PC-3 (cell line): ENCODE measurements at regions not wholly inside any gene's neighbourhood (a gene's known extent, or its start where the extent isn't known, plus 50 kb on each side); places are given as distances from the start of the nearest gene placed in this dataset.

Experiments used
- ATAC-seq: fragments of 200-7000 bp; cut with Tn5 transposase; 2 replicates; pipeline ENCODE4 v1.9.1; 2020; ENCODE audit warnings: mild to moderate bottlenecking, moderate library complexity
- BruUV-seq: library from RNA; stranded (reverse); fragments of 400-500 nt; replicated peaks from 2 replicates; lab custom pipeline; 2021; lab: Mats Ljungman, UMichigan
- CTCF ChIA-PET: fragments of 300-600 bp; sonication (Branson Sonifier 250); formaldehyde crosslinking; loops from one replicate; lab custom pipeline; 2022; ENCODE audit warnings: antibody characterized with exemption; lab: Charles Lee
- POLR2A ChIA-PET: fragments of 300-600 bp; sonication (Branson Sonifier 250); formaldehyde crosslinking; loops from one replicate; lab custom pipeline; 2022; ENCODE audit warnings: antibody characterized with exemption; ENCODE audit not compliant: unreplicated experiment; lab: Charles Lee
- DNase-seq: peaks from one replicate; pipeline ENCODE4 v3.0.0-alpha.2; 2015
- H2AFZ ChIP-seq: fragments of 300-600 bp; sonication (generic); 2 replicates; pipeline ENCODE4 v1.6.0; 2016; ENCODE audit warnings: antibody characterized with exemption, low read length
- H3F3A ChIP-seq: fragments of 300-600 bp; sonication (generic); one replicate; pipeline ENCODE4 v1.6.0; 2017; ENCODE audit warnings: antibody characterized with exemption, low read length, control low read depth, mild to moderate bottlenecking; ENCODE audit not compliant: unreplicated experiment
- H3K27ac ChIP-seq: fragments of 300-600 bp; sonication (generic); 2 replicates; pipeline ENCODE4 v1.5.1; 2016; ENCODE audit warnings: mild to moderate bottlenecking, low read length
- H3K27me3 ChIP-seq: fragments of 300-600 bp; sonication (generic); 2 replicates; pipeline ENCODE4 v1.6.1; 2016; ENCODE audit warnings: low read length, mixed read lengths
- H3K36me3 ChIP-seq: fragments of 300-600 bp; sonication (generic); 2 replicates; pipeline ENCODE4 v1.6.1; 2016; ENCODE audit warnings: low read depth, mixed run types, low read length, mixed read lengths
- H3K4me1 ChIP-seq: fragments of 300-600 bp; sonication (generic); 2 replicates; pipeline ENCODE4 v1.5.1; 2016; ENCODE audit warnings: low read length; ENCODE audit not compliant: insufficient read depth
- H3K4me2 ChIP-seq: fragments of 300-600 bp; sonication (generic); 2 replicates; pipeline ENCODE4 v1.6.0; 2016; ENCODE audit warnings: low read length
- H3K4me3 ChIP-seq: fragments of 300-600 bp; sonication (generic); 2 replicates; pipeline ENCODE4 v1.5.1; 2016; ENCODE audit warnings: mild to moderate bottlenecking, low read length, mixed read lengths
- H3K79me2 ChIP-seq: fragments of 300-600 bp; sonication (generic); 2 replicates; pipeline ENCODE4 v1.6.1; 2017; ENCODE audit warnings: low read length, mixed read lengths
- H3K9ac ChIP-seq: fragments of 300-600 bp; sonication (generic); 2 replicates; pipeline ENCODE4 v1.6.0; 2016; ENCODE audit warnings: mild to moderate bottlenecking, low read length
- H3K9me2 ChIP-seq: fragments of 300-600 bp; sonication (generic); replicated peaks from 2 replicates; pipeline ENCODE4 v1.6.1; 2016; ENCODE audit warnings: mixed run types, low read length, mixed read lengths
- H3K9me3 ChIP-seq: fragments of 300-600 bp; sonication (generic); 2 replicates; pipeline ENCODE4 v1.6.1; 2016; ENCODE audit warnings: low read length, mixed read lengths
- H4K20me1 ChIP-seq: fragments of 300-600 bp; sonication (generic); 2 replicates; pipeline ENCODE4 v1.6.1; 2016; ENCODE audit warnings: low read length, mixed read lengths
- EZH2 ChIP-seq: fragments of 300-600 bp; sonication (generic); IDR thresholded peaks from one replicate; pipeline ENCODE4 v1.6.1; 2017; ENCODE audit warnings: antibody characterized with exemption, mild to moderate bottlenecking, low read length; ENCODE audit not compliant: unreplicated experiment
- EZH2phosphoT487 ChIP-seq: fragments of 300-600 bp; sonication (generic); IDR thresholded peaks from 2 replicates; pipeline ENCODE4 v1.6.1; 2018; ENCODE audit warnings: mild to moderate bottlenecking, antibody characterized with exemption, low read length, borderline replicate concordance
- intact Hi-C: fragments of 100-400 bp; cut with micrococcal nuclease; formaldehyde crosslinking; loops from 2 replicates; pipeline ENCODE4 v1.9.0; 2023
- TF ChIP-seq, protein P1 (sequence below): fragments of 300-600 bp; sonication (generic); conservative IDR thresholded peaks from 2 replicates; pipeline ENCODE4 v1.5.1; 2017; ENCODE audit warnings: antibody characterized with exemption, low read depth, mild to moderate bottlenecking, low read length

DNA sequence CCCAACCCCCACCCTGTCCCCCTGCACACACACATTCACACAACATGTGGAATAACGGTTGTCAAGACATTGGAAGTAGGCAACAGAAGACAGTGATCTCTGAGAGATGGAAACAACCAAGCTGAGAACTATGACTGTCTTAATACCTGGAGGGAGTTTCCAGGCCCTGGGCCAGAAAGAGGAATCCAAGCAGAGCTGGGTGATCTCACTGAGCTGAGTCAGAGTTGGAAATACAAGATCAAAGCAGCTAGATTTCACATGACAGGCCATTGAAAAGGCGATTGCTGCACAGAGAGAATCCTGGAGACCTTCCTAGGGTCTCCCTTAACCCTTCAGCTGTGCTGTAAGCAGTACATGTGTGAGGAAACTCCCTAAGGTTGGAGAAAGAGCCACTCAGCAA is 165.8 kb upstream of the PRSS1 start:
- CTCF ChIA-PET, result interaction anchor here (0.6 to 2.6 kb wide), 6 partner anchors 24 to 419 kb away, joined by 4 to 28 read pairs (median 4); no protein-coding TSS in a partner anchor
- ATAC-seq (peak; percentile 88), DNase-seq (peak; percentile 90)
- no peak overlapping the region for H3K9ac ChIP-seq
- H4K20me1 ChIP-seq, result no peaks in the 10 kb centered on the region
- POLR2A ChIA-PET, result interaction anchor here (0.6 kb wide), 2 partner anchors 110 to 199 kb away, joined by 3 to 4 read pairs; no protein-coding TSS in a partner anchor
- H3F3A ChIP-seq, result no peaks in the 10 kb centered on the region
- no peaks in the 10 kb centered on the region for H3K27me3 ChIP-seq
- peaks cover 33% of the 10 kb centered on the region for H3K4me1 ChIP-seq
- peak overlapping the region; percentile 21; the same call in 1 of the 2 replicates for H3K4me2 ChIP-seq
- no peaks in the 10 kb centered on the region for H3K9me3 ChIP-seq
- H2AFZ ChIP-seq, result no peak overlapping the region
- intact Hi-C loops, result loop anchor here (1.0 to 2.0 kb wide), 3 partner anchors 15 to 43 kb away; no protein-coding TSS in a partner anchor
- no peak overlapping the region for H3K4me3 ChIP-seq
- no peaks in the 10 kb centered on the region for H3K9me2 ChIP-seq
- peak overlapping the region; percentile 22 for H3K27ac ChIP-seq
- H3K36me3 ChIP-seq, result no peaks in the 10 kb centered on the region
- H3K79me2 ChIP-seq, result no peaks in the 10 kb centered on the region
- TF ChIP-seq EZH2phosphoT487, result no peak
- TF ChIP-seq EZH2, result no peak
- TF ChIP-seq, protein P1, sequence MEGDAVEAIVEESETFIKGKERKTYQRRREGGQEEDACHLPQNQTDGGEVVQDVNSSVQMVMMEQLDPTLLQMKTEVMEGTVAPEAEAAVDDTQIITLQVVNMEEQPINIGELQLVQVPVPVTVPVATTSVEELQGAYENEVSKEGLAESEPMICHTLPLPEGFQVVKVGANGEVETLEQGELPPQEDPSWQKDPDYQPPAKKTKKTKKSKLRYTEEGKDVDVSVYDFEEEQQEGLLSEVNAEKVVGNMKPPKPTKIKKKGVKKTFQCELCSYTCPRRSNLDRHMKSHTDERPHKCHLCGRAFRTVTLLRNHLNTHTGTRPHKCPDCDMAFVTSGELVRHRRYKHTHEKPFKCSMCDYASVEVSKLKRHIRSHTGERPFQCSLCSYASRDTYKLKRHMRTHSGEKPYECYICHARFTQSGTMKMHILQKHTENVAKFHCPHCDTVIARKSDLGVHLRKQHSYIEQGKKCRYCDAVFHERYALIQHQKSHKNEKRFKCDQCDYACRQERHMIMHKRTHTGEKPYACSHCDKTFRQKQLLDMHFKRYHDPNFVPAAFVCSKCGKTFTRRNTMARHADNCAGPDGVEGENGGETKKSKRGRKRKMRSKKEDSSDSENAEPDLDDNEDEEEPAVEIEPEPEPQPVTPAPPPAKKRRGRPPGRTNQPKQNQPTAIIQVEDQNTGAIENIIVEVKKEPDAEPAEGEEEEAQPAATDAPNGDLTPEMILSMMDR, result no peak
- BruUV-seq, result no TSS peak

DNA sequence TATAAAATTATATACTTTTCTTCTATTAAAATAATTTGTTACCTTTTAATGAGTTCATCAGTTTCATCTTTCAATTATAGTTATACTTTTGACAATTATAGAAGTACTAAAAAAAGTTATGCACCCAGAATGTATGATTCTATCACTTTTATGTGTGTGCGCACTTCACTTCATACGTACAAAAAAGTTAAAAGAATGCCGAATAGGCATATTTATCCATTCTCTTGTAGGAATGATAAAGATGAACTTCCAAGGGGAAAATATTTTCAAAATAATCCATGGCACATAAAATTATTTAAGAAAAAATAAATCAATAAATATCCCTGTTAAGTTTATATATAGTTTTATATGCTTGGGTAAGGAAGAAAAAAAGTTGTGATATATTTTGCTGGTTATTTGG is 166.9 kb upstream of the PRSS1 start:
- no TSS peak for BruUV-seq
- H4K20me1 ChIP-seq, result no peaks in the 10 kb centered on the region
- TF ChIP-seq EZH2phosphoT487 (no peak), EZH2 (no peak)
- TF ChIP-seq, protein P1, result no peak
- intact Hi-C loops, result loop anchor here (2.0 kb wide), 2 partner anchors 14 to 26 kb away; no protein-coding TSS in a partner anchor
- peaks cover 28% of the 10 kb centered on the region for H3K4me1 ChIP-seq
- ChIA-PET POLR2A (no interaction called here), CTCF (no interaction called here)
- H3K4me3 ChIP-seq, result no peak overlapping the region
- no peaks in the 10 kb centered on the region for H3F3A ChIP-seq
- no peak for DNase-seq
- no peaks in the 10 kb centered on the region for H3K9me2 ChIP-seq
- no peaks in the 10 kb centered on the region for H3K79me2 ChIP-seq
- no peak overlapping the region for H3K27ac ChIP-seq
- no peaks in the 10 kb centered on the region for H3K9me3 ChIP-seq
- ATAC-seq, result no peak
- no peak overlapping the region for H3K4me2 ChIP-seq
- H3K9ac ChIP-seq, result no peak overlapping the region
- H3K27me3 ChIP-seq, result no peaks in the 10 kb centered on the region
- H3K36me3 ChIP-seq, result no peaks in the 10 kb centered on the region
- no peak overlapping the region for H2AFZ ChIP-seq

- Histone ChIP-seq H3F3A (no peaks in the 10 kb centered on the region), H4K20me1 (no peaks in the 10 kb centered on the region), H3K4me1 (peaks cover 28% of the 10 kb centered on the region), H3K27ac (no peak overlapping the region), H2AFZ (peak overlapping the region; percentile 11; the same call in 1 of the 2 replicates), H3K4me2 (no peak overlapping the region), H3K9ac (no peak overlapping the region), H3K27me3 (no peaks in the 10 kb centered on the region), H3K9me2 (no peaks in the 10 kb centered on the region), H3K79me2 (no peaks in the 10 kb centered on the region), H3K4me3 (no peak overlapping the region), H3K36me3 (no peaks in the 10 kb centered on the region), H3K9me3 (no peaks in the 10 kb centered on the region)
- peak; percentile 38 for DNase-seq
- ATAC-seq, result peak; percentile 16
- POLR2A ChIA-PET, result no interaction called here
- CTCF ChIA-PET, result no interaction called here
- BruUV-seq, result no TSS peak
- TF ChIP-seq EZH2 (no peak), EZH2phosphoT487 (no peak)
- TF ChIP-seq, protein P1, result no peak
- intact Hi-C loops, result no loop called here
Measured at GRCh38 chr7:142581341-142581740, 167.9 kb upstream of the PRSS1 start.
